ENCODE measurements at regions not wholly inside any gene's neighbourhood (a gene's known extent, or its start where the extent isn't known, plus 50 kb on each side); places are given as distances from the start of the nearest gene placed in this dataset.

DNA sequence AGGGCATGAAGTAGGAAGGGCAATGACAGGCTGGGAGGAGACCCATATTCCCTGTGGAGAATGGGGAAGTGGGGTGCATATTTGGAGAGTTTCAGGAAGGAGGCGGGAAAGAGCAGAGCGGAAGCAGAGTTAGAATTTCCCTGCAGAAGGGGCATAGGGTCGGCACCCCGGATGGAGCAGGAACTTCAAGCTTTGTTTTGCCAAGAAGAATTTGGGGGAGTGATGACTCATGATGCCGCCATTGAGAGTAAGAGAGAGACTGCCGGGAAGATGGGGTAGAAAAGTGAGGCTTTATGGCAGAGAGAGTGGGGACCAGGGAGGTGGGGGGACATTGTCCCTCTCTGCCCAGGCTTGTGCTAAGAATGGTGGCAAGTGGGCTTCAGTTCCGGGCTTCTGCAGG lies 50.3 kb upstream of the EPB41L1 start:
- peaks cover 34% of the 10 kb centered on the region for H3K4me1 ChIP-seq (ENCODE audit: control insufficient read depth, insufficient read depth, low read length)
- WGBS (ENCODE audit: insufficient coverage) = 58% methylated on average over 6 of the region's 7 CpGs
- no peaks in the 10 kb centered on the region for H3K36me3 ChIP-seq (ENCODE audit: control insufficient read depth, insufficient read depth, low read length)
- no peaks in the 10 kb centered on the region for H3K9me3 ChIP-seq (replicated peaks; ENCODE audit: control insufficient read depth, low read depth, low read length)
- H3K27me3 ChIP-seq (ENCODE audit: control insufficient read depth, insufficient read depth, low read length) = no peaks in the 10 kb centered on the region
- H3K27ac ChIP-seq (ENCODE audit: low read length) = no peak overlapping the region
- DNase-seq = no peak
- H3K4me3 ChIP-seq (ENCODE audit: low read length) = no peak overlapping the region
